Lung (tissue), 11 donors: ENCODE measurements at regions not wholly inside any gene's neighbourhood (a gene's known extent, or its start where the extent isn't known, plus 50 kb on each side); places are given as distances from the start of the nearest gene placed in this dataset.
"Not testable (repeated sequence)": the region's sequence is repeated elsewhere in the genome, so short reads cannot be mapped to it uniquely, and the experiment has no call there.

Source experiments
- ATAC-seq: fragments of 200-7000 bp; cut with Tn5 transposase; one replicate; pipeline ENCODE4 v1.9.1; 2020; ENCODE audit warnings: moderate number of reproducible peaks; ENCODE audit not compliant: insufficient read depth, low FRiP score
- DNase-seq, 3 donors: peaks; one replicate each; pipeline ENCODE4 v3.0.0-alpha.2; 2013 to 2017
- H3K27ac ChIP-seq, 2 donors: one replicate each; pipeline ENCODE4 v1.5.1; 2013; ENCODE audit warnings: mild to moderate bottlenecking in 2 of 2, moderate library complexity in 2 of 2, control low read depth in 1 of 2, inconsistent platforms in 1 of 2, low read depth in 1 of 2, low read length in 1 of 2
- H3K27me3 ChIP-seq, 3 donors: one replicate each; pipeline ENCODE4 v1.5.1; 2013; ENCODE audit warnings: low read length in 2 of 3; ENCODE audit not compliant: control insufficient read depth in 3 of 3, insufficient read depth in 3 of 3
- H3K36me3 ChIP-seq, 4 donors: one replicate each; pipeline ENCODE4 v1.5.1; 2013; ENCODE audit warnings: low read length in 4 of 4, mild to moderate bottlenecking in 1 of 4, moderate library complexity in 1 of 4; ENCODE audit not compliant: control insufficient read depth in 4 of 4, insufficient read depth in 4 of 4
- H3K4me1 ChIP-seq, 5 donors: one replicate each; pipeline ENCODE4 v1.5.1; 2013; ENCODE audit warnings: low read length in 5 of 5, mild to moderate bottlenecking in 2 of 5, moderate library complexity in 1 of 5; ENCODE audit not compliant: control insufficient read depth in 5 of 5, insufficient read depth in 5 of 5
- H3K4me3 ChIP-seq: one replicate; pipeline ENCODE4 v1.5.1; 2013; ENCODE audit warnings: mild to moderate bottlenecking, control low read depth, moderate library complexity
- H3K9ac ChIP-seq, 2 donors: one replicate each; pipeline ENCODE4 v1.5.1; 2013; ENCODE audit warnings: low read length in 2 of 2, control low read depth in 1 of 2; ENCODE audit not compliant: insufficient read depth in 1 of 2
- H3K9me3 ChIP-seq, 4 donors: one replicate each; pipeline ENCODE4 v1.5.1; 2013; ENCODE audit warnings: low read length in 3 of 4, mild to moderate bottlenecking in 1 of 4, moderate library complexity in 1 of 4; ENCODE audit not compliant: control insufficient read depth in 4 of 4, insufficient read depth in 3 of 4
- CTCF ChIP-seq: IDR thresholded peaks from 2 replicates; pipeline ENCODE4 v1.5.1; 2012; ENCODE audit warnings: mild to moderate bottlenecking; ENCODE audit errors: control extremely low read depth, extremely low read depth
- WGBS, 2 donors: extraction: QIAGEN DNeasy Blood & Tissue Kit; methylation state at CpG; one replicate each; pipeline ENCODE4 v1.1.7; 2013; 5-methylcytosine and 5-hydroxymethylcytosine counted together
- donor health status: control.
- donor health status: control.
- donor health status: Bipolar disorder and iron deficiency.
- donor health status: healthy.
- donor health status: DM: yes; HTN: yes; CAD: no.

GRCh38 chr5:155556700-155557099, 543.1 kb downstream of the KIF4B start:
- H3K36me3 ChIP-seq, result no peaks in the 10 kb centered on the region
- DNase-seq (peak in 1 of 3 donors; percentile 1), ATAC-seq (no peak)
- no peak overlapping the region for H3K27ac ChIP-seq
- H3K27me3 ChIP-seq, result no peaks in the 10 kb centered on the region
- no peaks in the 10 kb centered on the region for H3K9me3 ChIP-seq
- no peak overlapping the region for H3K4me3 ChIP-seq
- H3K9ac ChIP-seq, result no peak overlapping the region
- no peak for TF ChIP-seq CTCF
- H3K4me1 ChIP-seq, result no peaks in the 10 kb centered on the region

GRCh38 chr5:155562158-155562557, 548.6 kb downstream of the KIF4B start:
- Histone ChIP-seq H3K9ac (no peak overlapping the region), H3K27me3 (no peaks in the 10 kb centered on the region), H3K27ac (no peak overlapping the region), H3K4me3 (no peak overlapping the region), H3K9me3 (no peaks in the 10 kb centered on the region), H3K36me3 (no peaks in the 10 kb centered on the region), H3K4me1 (no peaks in the 10 kb centered on the region)
- DNase-seq (no peak), ATAC-seq (no peak)
- no peak for TF ChIP-seq CTCF
- WGBS, 2 donors, result 80 to 87% methylated on average over 3 of the region's 3 CpGs

- whole genome bisulfite sequencing, 2 donors, result 78 to 89% methylated on average over 12 of the region's 12 CpGs
- Histone ChIP-seq H3K4me1 (no peaks in the 10 kb centered on the region), H3K36me3 (no peaks in the 10 kb centered on the region), H3K9ac (no peak overlapping the region), H3K27me3 (no peaks in the 10 kb centered on the region), H3K4me3 (no peak overlapping the region), H3K27ac (no peak overlapping the region), H3K9me3 (no peaks in the 10 kb centered on the region)
- TF ChIP-seq CTCF, result no peak
- ATAC-seq, result no peak
- no peak for DNase-seq
Observed at GRCh38 chr5:155564541-155564940, 551.0 kb downstream of the KIF4B start.

GRCh38 chr5:155575861-155576260, 562.3 kb downstream of the KIF4B start:
- Histone ChIP-seq H3K36me3 (no peaks in the 10 kb centered on the region), H3K27ac (no peak overlapping the region), H3K9ac (no peak overlapping the region), H3K4me3 (no peak overlapping the region), H3K9me3 (no peaks in the 10 kb centered on the region), H3K4me1 (no peaks in the 10 kb centered on the region), H3K27me3 (no peaks in the 10 kb centered on the region)
- TF ChIP-seq CTCF, result no peak
- DNase-seq (no peak), ATAC-seq (no peak)
- WGBS, 2 donors, result 52 to 65% methylated on average over 3 of the region's 3 CpGs

- not testable (repeated sequence) for ATAC-seq, H3K27ac ChIP-seq, H3K4me1 ChIP-seq, H3K27me3 ChIP-seq, H3K36me3 ChIP-seq, DNase-seq, H3K9me3 ChIP-seq, H3K9ac ChIP-seq, H3K4me3 ChIP-seq
- WGBS, 2 donors, result 92 to 99% methylated on average over 12 to 21 of the region's 21 CpGs
Observed at GRCh38 chr5:155586808-155587207, 573.3 kb downstream of the KIF4B start.
